Fibroblast of lung (primary cell): ENCODE measurements at regions not wholly inside any gene's neighbourhood (a gene's known extent, or its start where the extent isn't known, plus 50 kb on each side); places are given as distances from the start of the nearest gene placed in this dataset.

Experiments used
- DNase-seq, 2 donors: peaks; one replicate each; pipeline versions ENCODE4 v3.0.0 to v3.0.0-alpha.2; 2010; ENCODE audit warnings: low read depth in 2 of 2
- H2AFZ ChIP-seq: 2 replicates; pipeline ENCODE4 v1.5.1; 2012; ENCODE audit warnings: low read length, control low read depth, inconsistent platforms
- H3K27ac ChIP-seq: 2 replicates; pipeline ENCODE4 v1.5.1; 2011; ENCODE audit warnings: low read length, control low read depth; ENCODE audit not compliant: insufficient read depth
- H3K27me3 ChIP-seq: 2 replicates; pipeline ENCODE4 v1.5.1; 2011; ENCODE audit warnings: mild to moderate bottlenecking, low read length; ENCODE audit not compliant: control insufficient read depth, insufficient read depth
- H3K36me3 ChIP-seq: 2 replicates; pipeline ENCODE4 v1.5.1; 2011; ENCODE audit warnings: low read length; ENCODE audit not compliant: control insufficient read depth, insufficient read depth
- H3K4me1 ChIP-seq: 2 replicates; pipeline ENCODE4 v1.5.1; 2011; ENCODE audit warnings: low read length; ENCODE audit not compliant: control insufficient read depth, insufficient read depth; ENCODE audit errors: extremely low read depth
- H3K4me2 ChIP-seq: 2 replicates; pipeline ENCODE4 v1.5.1; 2011; ENCODE audit warnings: low read length, control low read depth; ENCODE audit not compliant: insufficient read depth; ENCODE audit errors: extremely low read depth
- H3K4me3 ChIP-seq, 4 experiments: fragments of 200-600 bp in 1 of 4; sonication (generic) in 1 of 4; replicated peaks in 1 of 4; 2 replicates each; pipeline ENCODE4 v1.5.1; 2011 to 2016; ENCODE audit warnings: low read length in 4 of 4, low read depth in 3 of 4, mild to moderate bottlenecking in 3 of 4, control low read depth in 2 of 4, inconsistent platforms in 1 of 4, mixed read lengths in 1 of 4; ENCODE audit not compliant: insufficient read depth in 1 of 4; ENCODE audit errors: control extremely low read depth in 1 of 4
- H3K79me2 ChIP-seq: 2 replicates; pipeline ENCODE4 v1.5.1; 2012; ENCODE audit warnings: mild to moderate bottlenecking, low read length, inconsistent platforms; ENCODE audit not compliant: control insufficient read depth, insufficient read depth
- H3K9ac ChIP-seq: 2 replicates; pipeline ENCODE4 v1.5.1; 2011; ENCODE audit warnings: mild to moderate bottlenecking, low read length, control low read depth; ENCODE audit not compliant: insufficient read depth
- H3K9me3 ChIP-seq: 2 replicates; pipeline ENCODE4 v1.5.1; 2012; ENCODE audit warnings: low read depth, low read length; ENCODE audit not compliant: control insufficient read depth, insufficient read depth
- H4K20me1 ChIP-seq: 2 replicates; pipeline ENCODE4 v1.5.1; 2011; ENCODE audit warnings: low read length; ENCODE audit not compliant: control insufficient read depth, insufficient read depth; ENCODE audit errors: extremely low read depth
- EZH2 ChIP-seq: IDR thresholded peaks from 2 replicates; pipeline ENCODE4 v1.5.1; 2012; ENCODE audit warnings: low read length, control low read depth, mild to moderate bottlenecking; ENCODE audit errors: missing control alignments
- TF ChIP-seq, protein P1 (sequence below), 2 donors: IDR thresholded peaks in 1 of 2; conservative IDR thresholded peaks in 1 of 2; 1 replicate in 1 of 2; 2 replicates in 1 of 2; pipeline ENCODE4 v1.5.1; 2011 to 2012; ENCODE audit warnings: low read length in 2 of 2, control low read depth in 1 of 2, inconsistent platforms in 1 of 2, low read depth in 1 of 2, mild to moderate bottlenecking in 1 of 2

DNA sequence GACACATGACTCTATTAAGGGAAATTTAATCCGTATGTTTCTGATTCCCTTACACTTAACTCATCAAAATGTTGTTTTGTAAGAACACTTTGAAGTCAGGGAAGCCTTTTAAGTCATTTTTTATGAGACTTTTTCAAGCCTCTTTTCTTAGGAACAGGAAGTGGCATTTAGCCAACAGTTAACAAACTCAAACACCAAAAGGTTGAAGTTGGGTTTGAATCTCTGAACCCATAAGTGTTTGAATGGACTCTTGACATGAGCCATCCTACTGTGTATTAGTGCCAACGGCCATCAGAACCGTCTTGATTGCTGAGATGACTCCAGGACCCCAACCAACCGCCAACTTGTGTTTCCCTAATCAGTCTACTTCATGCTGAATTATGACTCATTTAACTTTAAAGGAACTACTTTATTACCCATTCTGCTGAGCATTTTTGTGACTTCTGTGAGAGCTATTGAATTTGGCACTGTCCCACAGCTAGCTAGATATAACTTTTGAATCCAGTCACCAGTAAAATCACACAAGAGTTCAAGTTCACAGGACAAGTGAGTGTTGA, 209.1 kb upstream of the FAT1 start:
- H3K9ac ChIP-seq, result no peak overlapping the region
- H3K27ac ChIP-seq, result peak overlapping the region; percentile 55
- H3K36me3 ChIP-seq, result no peaks in the 10 kb centered on the region
- peak overlapping the region; percentile 16 for H2AFZ ChIP-seq
- no peaks in the 10 kb centered on the region for H3K79me2 ChIP-seq
- H4K20me1 ChIP-seq, result no peaks in the 10 kb centered on the region
- TF ChIP-seq, protein P1, sequence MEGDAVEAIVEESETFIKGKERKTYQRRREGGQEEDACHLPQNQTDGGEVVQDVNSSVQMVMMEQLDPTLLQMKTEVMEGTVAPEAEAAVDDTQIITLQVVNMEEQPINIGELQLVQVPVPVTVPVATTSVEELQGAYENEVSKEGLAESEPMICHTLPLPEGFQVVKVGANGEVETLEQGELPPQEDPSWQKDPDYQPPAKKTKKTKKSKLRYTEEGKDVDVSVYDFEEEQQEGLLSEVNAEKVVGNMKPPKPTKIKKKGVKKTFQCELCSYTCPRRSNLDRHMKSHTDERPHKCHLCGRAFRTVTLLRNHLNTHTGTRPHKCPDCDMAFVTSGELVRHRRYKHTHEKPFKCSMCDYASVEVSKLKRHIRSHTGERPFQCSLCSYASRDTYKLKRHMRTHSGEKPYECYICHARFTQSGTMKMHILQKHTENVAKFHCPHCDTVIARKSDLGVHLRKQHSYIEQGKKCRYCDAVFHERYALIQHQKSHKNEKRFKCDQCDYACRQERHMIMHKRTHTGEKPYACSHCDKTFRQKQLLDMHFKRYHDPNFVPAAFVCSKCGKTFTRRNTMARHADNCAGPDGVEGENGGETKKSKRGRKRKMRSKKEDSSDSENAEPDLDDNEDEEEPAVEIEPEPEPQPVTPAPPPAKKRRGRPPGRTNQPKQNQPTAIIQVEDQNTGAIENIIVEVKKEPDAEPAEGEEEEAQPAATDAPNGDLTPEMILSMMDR (conservative IDR thresholded peaks at IDR 0.05 in 1 of 2, IDR thresholded peaks at IDR 0.05 in 1 of 2; ENCODE audit: low read depth in 1 of 2, low read length in 2 of 2), result no peak
- no peak for TF ChIP-seq EZH2
- peak overlapping the region; percentile 40 for H3K4me2 ChIP-seq
- H3K4me3 ChIP-seq, result no peak overlapping the region
- H3K27me3 ChIP-seq, result no peaks in the 10 kb centered on the region
- H3K4me1 ChIP-seq, result peaks cover 19% of the 10 kb centered on the region
- peak; percentile 88 to 96 for DNase-seq
- no peaks in the 10 kb centered on the region for H3K9me3 ChIP-seq

- no peaks in the 10 kb centered on the region for H3K27me3 ChIP-seq
- no peaks in the 10 kb centered on the region for H3K79me2 ChIP-seq
- no peak for DNase-seq
- no peaks in the 10 kb centered on the region for H3K9me3 ChIP-seq
- H3K4me1 ChIP-seq, result peaks cover 19% of the 10 kb centered on the region
- TF ChIP-seq EZH2, result no peak
- TF ChIP-seq, protein P1 (conservative IDR thresholded peaks at IDR 0.05 in 1 of 2, IDR thresholded peaks at IDR 0.05 in 1 of 2; ENCODE audit: low read depth in 1 of 2, low read length in 2 of 2), result no peak
- no peak overlapping the region for H3K4me2 ChIP-seq
- no peaks in the 10 kb centered on the region for H4K20me1 ChIP-seq
- H3K4me3 ChIP-seq, result no peak overlapping the region
- H3K27ac ChIP-seq, result no peak overlapping the region
- H3K9ac ChIP-seq, result no peak overlapping the region
- H2AFZ ChIP-seq, result no peak overlapping the region
- H3K36me3 ChIP-seq, result no peaks in the 10 kb centered on the region
Measured at GRCh38 chr4:186934244-186934643, 210.6 kb upstream of the FAT1 start.

DNA sequence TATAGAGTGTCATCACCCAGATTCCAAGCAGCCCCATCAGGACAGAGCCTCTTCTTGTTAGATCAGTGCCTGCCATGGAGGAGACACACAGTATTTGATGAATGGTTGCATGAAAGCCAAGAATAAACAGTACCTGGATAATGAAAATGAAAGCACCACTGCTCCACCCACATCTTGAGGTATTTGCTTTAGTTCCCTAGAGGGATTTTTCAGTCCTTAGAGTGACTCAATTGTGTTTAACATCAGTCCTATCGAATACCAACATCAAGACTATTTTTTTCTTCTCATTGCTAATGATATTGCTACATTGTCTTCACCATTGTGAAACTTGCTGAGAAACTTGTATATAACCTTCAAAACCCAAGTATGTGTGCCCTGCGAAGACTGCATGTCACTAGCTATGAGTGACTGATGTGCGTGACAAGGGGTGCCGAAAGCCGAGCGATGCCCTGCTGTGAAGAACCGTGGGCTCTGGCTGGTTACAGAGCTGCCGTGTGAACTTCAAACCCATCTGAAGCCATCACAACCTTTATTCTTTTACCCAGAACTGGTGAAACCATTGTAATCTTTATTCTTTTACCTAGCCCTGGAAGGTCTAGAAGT, 211.3 kb upstream of the FAT1 start:
- no peak overlapping the region for H2AFZ ChIP-seq
- no peak overlapping the region for H3K27ac ChIP-seq
- TF ChIP-seq, protein P1 (conservative IDR thresholded peaks at IDR 0.05 in 1 of 2, IDR thresholded peaks at IDR 0.05 in 1 of 2; ENCODE audit: low read depth in 1 of 2, low read length in 2 of 2), result no peak
- H3K79me2 ChIP-seq, result no peaks in the 10 kb centered on the region
- H3K36me3 ChIP-seq, result no peaks in the 10 kb centered on the region
- DNase-seq, result no peak
- H3K4me1 ChIP-seq, result peaks cover 19% of the 10 kb centered on the region
- no peak overlapping the region for H3K4me2 ChIP-seq
- H3K9me3 ChIP-seq, result no peaks in the 10 kb centered on the region
- H3K4me3 ChIP-seq, result no peak overlapping the region
- H4K20me1 ChIP-seq, result no peaks in the 10 kb centered on the region
- no peaks in the 10 kb centered on the region for H3K27me3 ChIP-seq
- no peak overlapping the region for H3K9ac ChIP-seq
